Naive thymus-derived CD4-positive, alpha-beta T cell (primary cell): ENCODE measurements at regions not wholly inside any gene's neighbourhood (a gene's known extent, or its start where the extent isn't known, plus 50 kb on each side); places are given as distances from the start of the nearest gene placed in this dataset.
"Not testable (repeated sequence)": the region's sequence is repeated elsewhere in the genome, so short reads cannot be mapped to it uniquely, and the experiment has no call there.

Experiments
- ATAC-seq: fragments of 150-1000 bp; cut with Tn5 transposase; 2 replicates; pipeline ENCODE4 v1.10.0; 2021; ENCODE audit warnings: mild to moderate bottlenecking, moderate library complexity
- CTCF ChIA-PET: fragments of 350-600 bp; sonication (Branson Sonifier 250); formaldehyde crosslinking; loops from one replicate; lab custom pipeline; 2021; ENCODE audit warnings: antibody characterized with exemption; lab: Charles Lee
- POLR2A ChIA-PET: fragments of 350-600 bp; sonication (Branson Sonifier 250); formaldehyde crosslinking; loops from one replicate; lab custom pipeline; 2021; ENCODE audit warnings: antibody characterized with exemption, inconsistent platforms; lab: Charles Lee
- DNase-seq, 9 donors: peaks; one replicate each; pipeline versions ENCODE4 v3.0.0 to v3.0.0-alpha.2; 2020 to 2022; ENCODE audit warnings: mixed read lengths in 1 of 9
- H3K27ac ChIP-seq: one replicate; pipeline ENCODE4 v1.7.0; 2013; ENCODE audit warnings: mild to moderate bottlenecking, low read depth, low read length, moderate library complexity
- H3K27me3 ChIP-seq, 2 donors: one replicate each; pipeline ENCODE4 v1.7.0; 2013; ENCODE audit warnings: low read length in 2 of 2, mild to moderate bottlenecking in 2 of 2, moderate library complexity in 2 of 2; ENCODE audit not compliant: control insufficient read depth in 2 of 2, insufficient read depth in 2 of 2
- H3K36me3 ChIP-seq, 3 experiments: 1 replicate in 2 of 3; 2 replicates in 1 of 3; pipeline ENCODE4 v1.7.0; 2013; ENCODE audit warnings: low read length in 3 of 3, mild to moderate bottlenecking in 3 of 3, moderate library complexity in 1 of 3; ENCODE audit not compliant: insufficient read depth in 3 of 3, control insufficient read depth in 2 of 3
- H3K4me1 ChIP-seq, 2 donors: one replicate each; pipeline ENCODE4 v1.7.0; 2013; ENCODE audit warnings: low read length in 2 of 2, mild to moderate bottlenecking in 2 of 2, moderate library complexity in 1 of 2; ENCODE audit not compliant: control insufficient read depth in 2 of 2, insufficient read depth in 2 of 2
- H3K4me3 ChIP-seq: 2 replicates; pipeline ENCODE4 v1.7.0; 2013; ENCODE audit warnings: mild to moderate bottlenecking, low read length
- H3K9me3 ChIP-seq, 3 experiments: 1 replicate in 2 of 3; 2 replicates in 1 of 3; pipeline ENCODE4 v1.7.0; 2013; ENCODE audit warnings: low read length in 3 of 3; ENCODE audit not compliant: control insufficient read depth in 2 of 3
- H3K27ac Mint-ChIP-seq, 9 donors: one replicate each; pipeline ENCODE4 v1.8.0; 2020 to 2022; ENCODE audit warnings: mixed read lengths in 9 of 9, mild to moderate bottlenecking in 8 of 9, moderate library complexity in 5 of 9, inconsistent platforms in 2 of 9
- H3K27me3 Mint-ChIP-seq, 5 donors: one replicate each; pipeline ENCODE4 v1.8.0; 2021 to 2022; ENCODE audit warnings: mixed read lengths in 5 of 5, mild to moderate bottlenecking in 1 of 5
- H3K36me3 Mint-ChIP-seq, 5 donors: one replicate each; pipeline ENCODE4 v1.8.0; 2020 to 2022; ENCODE audit warnings: mixed read lengths in 5 of 5, mild to moderate bottlenecking in 3 of 5, inconsistent platforms in 1 of 5
- H3K4me1 Mint-ChIP-seq, 7 donors: one replicate each; pipeline ENCODE4 v1.8.0; 2020 to 2022; ENCODE audit warnings: mixed read lengths in 7 of 7, mild to moderate bottlenecking in 3 of 7, inconsistent platforms in 1 of 7
- H3K4me3 Mint-ChIP-seq, 10 donors: one replicate each; pipeline ENCODE4 v1.8.0; 2020 to 2022; ENCODE audit warnings: mild to moderate bottlenecking in 10 of 10, mixed read lengths in 10 of 10, moderate library complexity in 6 of 10, inconsistent platforms in 2 of 10
- H3K9me3 Mint-ChIP-seq, 11 donors: one replicate each; pipeline ENCODE4 v1.8.0; 2020 to 2022; ENCODE audit warnings: mixed read lengths in 11 of 11, mild to moderate bottlenecking in 4 of 11, inconsistent platforms in 1 of 11, moderate library complexity in 1 of 11
- intact Hi-C, 2 donors: fragments of 100-400 bp; cut with micrococcal nuclease; formaldehyde crosslinking; loops; one replicate each; pipeline ENCODE4 v1.15.1; 2023

DNA sequence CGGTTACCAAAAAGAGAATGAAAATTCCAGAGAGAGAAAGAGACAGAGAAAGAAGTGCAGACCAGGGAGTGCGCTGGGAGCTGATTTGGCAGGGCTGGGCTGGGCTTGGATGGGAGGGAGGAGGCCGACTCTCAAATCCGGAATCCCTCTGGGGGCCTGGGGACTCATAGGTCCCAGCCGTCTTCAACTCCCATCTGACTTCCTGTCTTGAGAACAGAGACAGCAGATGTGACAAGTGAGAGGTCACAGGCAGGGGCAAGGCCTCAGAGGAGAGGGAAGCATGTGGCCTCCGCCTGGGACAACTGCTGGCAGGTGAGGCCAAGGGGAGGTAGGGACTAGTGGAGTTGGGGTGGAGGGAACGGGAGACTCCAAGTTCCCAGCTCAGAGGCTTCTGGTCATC lies 172.9 kb downstream of the GOSR1 start:
- H3K4me1 Mint-ChIP-seq: not testable (repeated sequence)

DNA sequence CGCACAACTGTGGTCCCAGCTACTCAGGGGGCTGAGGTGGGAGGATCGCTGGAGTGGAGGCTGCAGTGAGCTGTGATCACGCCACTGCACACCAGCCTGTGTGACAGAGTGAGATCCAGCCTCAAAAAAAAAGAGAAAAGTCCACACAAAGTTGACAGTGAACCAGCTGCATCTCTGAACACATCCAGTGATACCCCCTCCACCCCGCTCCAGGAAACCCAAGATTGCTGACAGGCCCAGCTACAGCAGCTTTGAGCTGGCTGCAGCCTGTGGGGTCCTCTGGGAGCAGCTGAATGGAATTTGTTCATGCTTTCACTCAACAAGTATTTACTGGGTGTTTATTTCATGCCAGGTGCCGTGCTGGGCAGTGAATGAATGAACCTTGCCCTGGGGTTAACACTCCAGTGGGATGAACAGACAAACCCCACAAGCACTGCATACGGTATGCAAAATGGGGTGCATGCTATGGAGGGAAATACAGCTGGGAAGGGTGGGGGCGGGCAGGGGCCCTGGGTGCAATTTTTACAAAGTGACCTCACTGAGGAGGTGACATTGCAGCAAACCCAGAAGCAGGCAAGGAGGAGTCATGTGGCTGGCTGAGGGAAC lies 170.9 kb downstream of the GOSR1 start:
- POLR2A ChIA-PET, H3K27ac ChIP-seq, H3K9me3 Mint-ChIP-seq, H3K27me3 ChIP-seq, H3K27ac Mint-ChIP-seq, intact Hi-C loops, H3K4me1 Mint-ChIP-seq, ATAC-seq, H3K9me3 ChIP-seq, H3K4me3 ChIP-seq, H3K4me3 Mint-ChIP-seq, H3K4me1 ChIP-seq, H3K27me3 Mint-ChIP-seq, H3K36me3 Mint-ChIP-seq, H3K36me3 ChIP-seq, CTCF ChIA-PET, DNase-seq: not testable (repeated sequence)

More for the DNA sequence above, 172.9 kb downstream of the GOSR1 start:
- H3K27me3 Mint-ChIP-seq, H3K4me3 Mint-ChIP-seq, H3K27me3 ChIP-seq, CTCF ChIA-PET, H3K4me3 ChIP-seq, H3K9me3 ChIP-seq, H3K27ac Mint-ChIP-seq, H3K36me3 ChIP-seq, H3K4me1 ChIP-seq, H3K27ac ChIP-seq, H3K9me3 Mint-ChIP-seq, H3K36me3 Mint-ChIP-seq, DNase-seq, ATAC-seq, POLR2A ChIA-PET: not testable (repeated sequence)
- intact Hi-C loops: loop anchor here in 1 of 2 donors (5.0 kb wide), 1 partner anchor 177 kb away; no protein-coding TSS in a partner anchor

DNA sequence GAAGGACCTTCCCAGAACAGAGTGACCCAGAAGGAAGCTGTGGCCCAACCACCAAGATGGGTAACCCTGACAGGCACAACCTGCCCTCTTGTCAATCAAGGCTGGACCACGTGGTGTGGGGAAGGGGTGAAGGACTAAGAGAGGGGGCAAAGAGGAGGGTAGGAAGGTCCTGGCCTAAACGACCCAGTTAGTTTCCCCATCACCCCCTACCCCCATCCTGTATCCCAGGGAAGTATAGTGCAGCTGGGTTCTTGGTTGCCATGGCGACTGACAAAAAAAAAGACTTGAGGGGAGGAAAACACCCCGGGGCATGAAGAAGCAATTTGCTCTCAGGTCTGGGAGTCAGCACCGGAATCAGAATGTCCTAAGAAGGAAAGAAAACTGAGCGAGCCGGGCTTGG lies 168.7 kb downstream of the GOSR1 start:
- H3K27me3 Mint-ChIP-seq, H3K4me3 Mint-ChIP-seq, H3K9me3 Mint-ChIP-seq, H3K9me3 ChIP-seq, ATAC-seq, CTCF ChIA-PET, H3K27ac ChIP-seq, POLR2A ChIA-PET, intact Hi-C loops, H3K4me3 ChIP-seq, H3K4me1 Mint-ChIP-seq, H3K4me1 ChIP-seq, H3K36me3 Mint-ChIP-seq, H3K27ac Mint-ChIP-seq, H3K27me3 ChIP-seq, H3K36me3 ChIP-seq: not testable (repeated sequence)
- DNase-seq: peak in 2 of 9 donors; percentile 8 to 14

DNA sequence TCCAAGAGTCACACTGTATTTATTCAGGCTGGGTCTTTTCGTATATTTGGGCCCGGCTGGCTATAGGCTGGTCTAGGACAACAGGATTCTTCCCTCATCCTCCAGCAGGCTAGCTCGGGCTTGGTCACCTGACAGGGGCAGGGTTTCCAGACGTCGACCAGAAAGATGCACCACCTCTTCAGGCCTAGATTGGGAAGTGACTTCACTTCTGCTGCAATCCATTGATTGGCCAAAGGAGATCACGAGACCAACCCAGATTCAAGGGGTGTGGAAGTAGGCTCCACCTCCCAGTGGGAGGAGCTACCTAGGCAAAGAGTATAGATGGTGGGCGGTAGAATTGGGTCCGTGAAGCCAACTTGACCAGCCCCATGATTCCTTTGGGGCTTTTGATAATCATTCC lies 167.5 kb downstream of the GOSR1 start:
- DNase-seq, H3K4me1 ChIP-seq, H3K4me3 Mint-ChIP-seq, H3K36me3 Mint-ChIP-seq, intact Hi-C loops, H3K9me3 Mint-ChIP-seq, H3K27ac Mint-ChIP-seq, H3K27me3 Mint-ChIP-seq, H3K36me3 ChIP-seq, H3K4me1 Mint-ChIP-seq, H3K4me3 ChIP-seq, POLR2A ChIA-PET, H3K27ac ChIP-seq, H3K27me3 ChIP-seq, CTCF ChIA-PET, H3K9me3 ChIP-seq: not testable (repeated sequence)
- peak; percentile 91 for ATAC-seq

DNA sequence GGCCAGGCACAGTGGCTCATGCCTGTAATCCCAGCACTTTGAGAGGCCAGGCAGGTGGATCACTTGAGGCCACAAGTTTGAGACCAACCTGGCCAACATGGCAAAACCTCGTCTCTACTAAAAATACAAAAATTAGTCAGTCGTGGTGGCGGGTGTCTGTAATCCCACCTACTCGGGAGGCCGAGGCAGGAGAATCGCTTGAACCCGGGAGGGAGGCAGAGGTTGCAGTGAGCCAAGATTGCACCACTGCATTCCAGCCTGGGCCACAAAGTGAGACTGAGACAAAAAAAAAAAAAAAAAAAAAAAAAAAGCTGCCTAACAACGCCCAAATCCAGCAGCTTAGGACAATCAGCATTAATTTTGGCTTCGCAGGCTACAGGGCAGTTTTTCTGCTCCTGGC lies 167.1 kb downstream of the GOSR1 start:
- ATAC-seq, H3K27me3 ChIP-seq, H3K27me3 Mint-ChIP-seq, CTCF ChIA-PET, H3K27ac ChIP-seq, H3K36me3 ChIP-seq, DNase-seq, H3K27ac Mint-ChIP-seq, H3K4me1 ChIP-seq, POLR2A ChIA-PET, intact Hi-C loops, H3K4me3 ChIP-seq, H3K9me3 ChIP-seq, H3K4me1 Mint-ChIP-seq, H3K36me3 Mint-ChIP-seq, H3K4me3 Mint-ChIP-seq, H3K9me3 Mint-ChIP-seq: not testable (repeated sequence)

DNA sequence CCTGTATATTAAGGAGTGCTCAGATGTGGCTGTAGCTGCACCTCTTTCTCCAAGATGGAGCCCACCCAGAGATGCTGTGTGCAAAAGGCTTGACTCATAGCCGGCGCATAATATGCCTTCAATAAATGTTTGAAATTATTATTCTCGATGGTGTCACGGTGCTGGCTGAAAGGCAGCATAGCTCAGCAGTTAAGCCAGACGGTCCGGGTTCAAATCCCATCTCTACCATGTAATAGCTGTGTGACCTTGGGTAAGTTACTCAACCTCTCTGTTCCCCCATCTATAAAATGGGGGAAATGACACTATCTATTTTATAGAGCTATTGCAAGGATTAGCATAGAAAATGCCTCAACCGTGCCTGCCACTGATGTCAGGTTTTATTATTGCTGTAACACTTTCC lies 164.2 kb downstream of the GOSR1 start:
- H3K27ac Mint-ChIP-seq, POLR2A ChIA-PET, H3K4me1 ChIP-seq, H3K36me3 ChIP-seq, H3K4me1 Mint-ChIP-seq, DNase-seq, H3K36me3 Mint-ChIP-seq, H3K27ac ChIP-seq, H3K9me3 Mint-ChIP-seq, H3K27me3 ChIP-seq, H3K27me3 Mint-ChIP-seq, H3K4me3 Mint-ChIP-seq, intact Hi-C loops, H3K9me3 ChIP-seq, ATAC-seq, H3K4me3 ChIP-seq, CTCF ChIA-PET: not testable (repeated sequence)

DNA sequence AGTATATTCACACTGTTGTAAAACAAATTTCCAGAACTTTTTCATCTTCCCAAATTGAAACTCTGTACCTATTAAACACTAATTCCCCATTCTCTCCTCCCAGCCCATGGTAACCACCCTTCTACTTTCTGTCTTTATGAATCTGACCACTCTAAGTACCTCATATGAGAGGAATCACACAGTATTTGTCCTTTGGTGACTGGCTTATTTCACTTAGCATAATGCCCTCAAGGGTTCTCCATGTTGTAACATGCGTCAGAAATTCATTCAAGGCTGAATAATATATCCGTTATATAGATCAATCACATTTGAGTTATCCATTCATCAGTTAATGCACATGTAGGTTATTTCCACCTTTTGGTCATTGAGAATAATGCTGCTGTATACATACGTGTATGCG lies 162.2 kb downstream of the GOSR1 start:
- H3K27me3 Mint-ChIP-seq, H3K36me3 Mint-ChIP-seq, H3K9me3 ChIP-seq, H3K9me3 Mint-ChIP-seq, H3K27ac Mint-ChIP-seq, ATAC-seq, H3K4me3 Mint-ChIP-seq, CTCF ChIA-PET, POLR2A ChIA-PET, H3K36me3 ChIP-seq, H3K4me3 ChIP-seq, H3K27ac ChIP-seq, H3K4me1 ChIP-seq, intact Hi-C loops, DNase-seq, H3K27me3 ChIP-seq, H3K4me1 Mint-ChIP-seq: not testable (repeated sequence)
